Retinal pigment epithelial cell (primary cell): ENCODE measurements at regions not wholly inside any gene's neighbourhood (a gene's known extent, or its start where the extent isn't known, plus 50 kb on each side); places are given as distances from the start of the nearest gene placed in this dataset.

Experiments used
- DNase-seq: peaks from one replicate; pipeline ENCODE4 v3.0.0-alpha.2; 2010; ENCODE audit warnings: low read depth
- H3K4me3 ChIP-seq: 2 replicates; pipeline ENCODE4 v1.5.1; 2011; ENCODE audit warnings: mild to moderate bottlenecking, low read length, control low read depth, moderate library complexity
- TF ChIP-seq, protein P1 (sequence below): conservative IDR thresholded peaks from 2 replicates; pipeline ENCODE4 v1.5.1; 2011; ENCODE audit warnings: low read depth, low read length, control low read depth, inconsistent platforms

DNA sequence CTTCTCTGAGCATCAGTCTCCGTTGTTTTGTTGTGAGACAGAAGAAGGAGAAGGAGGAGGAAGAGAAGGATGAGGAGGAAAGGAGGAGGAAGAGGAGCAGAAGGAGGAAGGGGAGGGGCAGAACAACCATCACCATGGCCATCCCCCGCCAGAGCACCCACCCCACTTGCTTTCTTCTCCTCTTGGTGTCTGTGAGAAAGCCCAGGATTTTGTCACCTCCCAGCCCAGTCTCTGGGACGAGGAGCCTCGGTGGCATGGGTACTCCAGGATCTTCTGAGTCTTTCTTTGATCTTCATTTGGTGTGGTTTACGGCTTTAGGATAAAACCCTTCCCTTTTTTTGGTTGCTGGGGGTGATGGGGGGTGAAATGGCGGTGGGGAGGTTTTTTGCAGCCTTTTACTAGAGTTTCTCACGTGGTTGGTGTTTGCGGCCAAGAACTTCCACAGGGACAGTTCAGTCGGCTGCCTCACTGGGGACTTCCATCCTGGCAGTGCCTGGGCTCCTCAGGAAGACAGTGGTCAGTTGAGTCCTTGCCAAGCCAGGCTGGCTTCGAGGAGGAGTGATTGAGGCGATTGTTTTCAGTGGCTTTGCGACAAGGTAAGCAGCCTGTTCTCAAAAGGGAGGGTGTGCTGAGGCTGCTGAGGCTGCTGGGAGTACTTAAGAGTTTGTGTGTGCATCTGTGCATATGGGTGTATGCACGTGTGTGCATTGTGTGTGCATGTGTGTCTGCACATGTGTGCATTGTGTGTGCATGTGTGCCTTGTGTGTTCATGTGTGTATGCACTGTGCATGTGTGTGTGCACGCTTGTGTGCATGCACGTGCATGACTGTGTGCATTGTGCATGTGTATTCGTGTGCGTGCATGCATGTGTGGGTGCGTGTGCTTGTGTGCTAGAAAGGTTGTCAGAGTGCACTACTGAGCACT is 567.5 kb downstream of the TBC1D22A start:
- TF ChIP-seq, protein P1, sequence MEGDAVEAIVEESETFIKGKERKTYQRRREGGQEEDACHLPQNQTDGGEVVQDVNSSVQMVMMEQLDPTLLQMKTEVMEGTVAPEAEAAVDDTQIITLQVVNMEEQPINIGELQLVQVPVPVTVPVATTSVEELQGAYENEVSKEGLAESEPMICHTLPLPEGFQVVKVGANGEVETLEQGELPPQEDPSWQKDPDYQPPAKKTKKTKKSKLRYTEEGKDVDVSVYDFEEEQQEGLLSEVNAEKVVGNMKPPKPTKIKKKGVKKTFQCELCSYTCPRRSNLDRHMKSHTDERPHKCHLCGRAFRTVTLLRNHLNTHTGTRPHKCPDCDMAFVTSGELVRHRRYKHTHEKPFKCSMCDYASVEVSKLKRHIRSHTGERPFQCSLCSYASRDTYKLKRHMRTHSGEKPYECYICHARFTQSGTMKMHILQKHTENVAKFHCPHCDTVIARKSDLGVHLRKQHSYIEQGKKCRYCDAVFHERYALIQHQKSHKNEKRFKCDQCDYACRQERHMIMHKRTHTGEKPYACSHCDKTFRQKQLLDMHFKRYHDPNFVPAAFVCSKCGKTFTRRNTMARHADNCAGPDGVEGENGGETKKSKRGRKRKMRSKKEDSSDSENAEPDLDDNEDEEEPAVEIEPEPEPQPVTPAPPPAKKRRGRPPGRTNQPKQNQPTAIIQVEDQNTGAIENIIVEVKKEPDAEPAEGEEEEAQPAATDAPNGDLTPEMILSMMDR, result no peak
- H3K4me3 ChIP-seq, result no peak overlapping the region
- no peak for DNase-seq

GRCh38 chr22:47328550-47329243 is 566.2 kb downstream of the TBC1D22A start:
- peak; percentile 11 for DNase-seq
- TF ChIP-seq, protein P1, result no peak
- no peak overlapping the region for H3K4me3 ChIP-seq

DNA sequence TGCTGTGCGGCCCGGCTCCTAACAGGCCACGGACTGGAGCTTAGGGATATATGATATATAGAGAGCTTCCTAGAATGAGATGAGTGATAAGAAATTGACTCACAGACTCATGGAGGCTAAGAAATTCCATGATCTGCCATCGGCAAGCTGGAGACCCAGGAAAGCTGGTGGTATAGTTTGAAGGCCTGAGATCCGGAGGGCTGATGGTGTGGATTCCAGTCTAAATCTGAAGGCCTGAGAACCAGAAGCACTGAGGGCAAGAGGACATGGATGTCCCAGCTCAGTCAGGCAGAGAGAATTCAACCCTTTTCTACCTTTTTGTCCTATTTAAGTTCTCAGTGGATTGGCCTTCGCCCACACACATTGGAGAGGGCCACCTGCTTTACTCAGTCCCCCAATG is 564.8 kb downstream of the TBC1D22A start:
- no peak overlapping the region for H3K4me3 ChIP-seq
- no peak for DNase-seq
- TF ChIP-seq, protein P1, result no peak

DNA sequence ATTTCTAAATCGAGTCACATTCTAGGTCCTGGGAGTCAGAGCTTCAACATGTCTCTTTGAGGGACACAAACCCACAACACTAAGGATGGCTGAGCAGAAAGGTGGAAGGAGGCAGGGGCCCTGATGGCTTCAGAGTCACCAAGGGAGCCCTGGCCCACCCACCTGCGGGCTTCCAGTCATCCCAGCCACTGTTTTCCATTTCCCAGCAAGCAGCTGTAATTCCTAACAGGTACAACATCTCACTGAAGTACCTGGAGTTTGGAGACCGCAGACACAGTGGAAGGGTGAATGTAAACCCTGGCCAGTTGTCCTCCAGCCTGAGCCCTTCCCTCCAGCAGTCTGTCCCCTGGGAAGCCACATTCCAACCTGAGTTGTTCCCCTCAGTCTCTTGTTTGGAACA is 562.8 kb downstream of the TBC1D22A start:
- H3K4me3 ChIP-seq, result no peak overlapping the region
- DNase-seq, result no peak
- TF ChIP-seq, protein P1, result no peak

DNA sequence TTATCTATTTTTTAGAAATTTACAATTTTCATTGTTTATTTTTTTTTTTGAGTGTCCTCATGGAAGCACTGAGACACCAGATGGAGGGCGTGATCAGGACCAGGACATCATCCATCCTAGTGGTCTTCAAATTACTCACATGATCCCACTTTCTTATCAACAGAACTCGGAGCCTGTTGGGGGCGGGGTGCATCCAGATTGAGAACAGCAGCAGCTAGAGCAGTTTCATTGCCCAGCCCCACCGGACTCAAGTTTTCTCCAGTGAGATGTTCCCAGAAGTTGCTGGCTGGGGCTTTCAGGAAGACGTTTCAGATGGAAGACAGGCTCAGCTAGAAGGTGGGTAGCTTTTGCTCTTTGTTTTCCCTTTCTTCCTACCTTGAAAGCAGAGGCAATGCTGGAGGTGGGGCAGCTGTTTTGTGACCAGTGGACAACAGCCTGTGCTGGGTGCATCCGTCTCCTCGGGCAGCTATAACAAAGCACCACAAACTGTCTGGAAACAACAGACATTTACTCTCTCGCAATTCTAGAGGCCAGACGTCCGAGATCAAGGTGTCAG is 562.1 kb downstream of the TBC1D22A start:
- TF ChIP-seq, protein P1, result no peak
- no peak overlapping the region for H3K4me3 ChIP-seq
- DNase-seq, result no peak

DNA sequence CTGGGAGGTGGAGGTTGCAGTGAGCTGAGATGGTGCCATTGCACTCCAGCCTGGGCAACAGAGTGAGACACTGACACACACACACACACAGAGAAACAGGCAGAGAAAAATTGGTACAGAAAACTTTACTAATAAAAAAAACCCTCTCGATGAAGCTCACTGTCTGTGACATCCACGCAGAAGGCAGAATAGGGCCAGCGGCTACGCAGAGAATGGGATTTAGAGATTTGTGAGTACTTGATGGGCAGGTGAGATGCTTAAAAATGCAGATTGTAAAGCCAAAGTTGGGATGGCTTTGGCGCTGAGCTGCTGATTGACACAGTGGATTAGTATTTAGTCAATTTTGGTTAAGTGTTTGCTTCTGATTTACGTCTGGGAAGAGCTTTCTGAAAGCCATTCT is 561.1 kb downstream of the TBC1D22A start:
- TF ChIP-seq, protein P1, result no peak
- DNase-seq, result no peak
- H3K4me3 ChIP-seq, result no peak overlapping the region
